ENCODE measurements at regions not wholly inside any gene's neighbourhood (a gene's known extent, or its start where the extent isn't known, plus 50 kb on each side); places are given as distances from the start of the nearest gene placed in this dataset.

- TF ChIP-seq GATA3 (IDR thresholded peaks at IDR 0.05; ENCODE audit: low read depth, low read length) (no peak), GATA2 (IDR thresholded peaks at IDR 0.05; ENCODE audit: low read depth, low read length) (no peak)
Observed at GRCh38 chr18:2191180-2191790, 380.0 kb downstream of the METTL4 start.

GRCh38 chr18:2192562-2192961, 378.7 kb downstream of the METTL4 start:
- TF ChIP-seq GATA3 (IDR thresholded peaks at IDR 0.05; ENCODE audit: low read depth, low read length) (no peak), GATA2 (IDR thresholded peaks at IDR 0.05; ENCODE audit: low read depth, low read length) (no peak)

GRCh38 chr18:2197946-2198345, 373.4 kb downstream of the METTL4 start:
- no peak for TF ChIP-seq GATA2 (IDR thresholded peaks at IDR 0.05; ENCODE audit: low read depth, low read length)
- TF ChIP-seq GATA3 (IDR thresholded peaks at IDR 0.05; ENCODE audit: low read depth, low read length), result no peak

GRCh38 chr18:2199060-2199459, 372.2 kb downstream of the METTL4 start:
- TF ChIP-seq GATA3 (IDR thresholded peaks at IDR 0.05; ENCODE audit: low read depth, low read length) (no peak), GATA2 (IDR thresholded peaks at IDR 0.05; ENCODE audit: low read depth, low read length) (no peak)

GRCh38 chr18:2201036-2201600, 370.2 kb downstream of the METTL4 start:
- TF ChIP-seq GATA3 (IDR thresholded peaks at IDR 0.05; ENCODE audit: low read depth, low read length) (no peak), GATA2 (IDR thresholded peaks at IDR 0.05; ENCODE audit: low read depth, low read length) (no peak)

- TF ChIP-seq GATA2 (IDR thresholded peaks at IDR 0.05; ENCODE audit: low read depth, low read length) (no peak), GATA3 (IDR thresholded peaks at IDR 0.05; ENCODE audit: low read depth, low read length) (no peak)
Observed at GRCh38 chr18:2204736-2205135, 366.6 kb downstream of the METTL4 start.

- TF ChIP-seq GATA2 (IDR thresholded peaks at IDR 0.05; ENCODE audit: low read depth, low read length) (no peak), GATA3 (IDR thresholded peaks at IDR 0.05; ENCODE audit: low read depth, low read length) (no peak)
Observed at GRCh38 chr18:2207294-2207693, 364.0 kb downstream of the METTL4 start.

- TF ChIP-seq GATA3 (IDR thresholded peaks at IDR 0.05; ENCODE audit: low read depth, low read length), result no peak
- TF ChIP-seq GATA2 (IDR thresholded peaks at IDR 0.05; ENCODE audit: low read depth, low read length), result no peak
Observed at GRCh38 chr18:2212598-2213205, 358.6 kb downstream of the METTL4 start.

GRCh38 chr18:2213905-2214304, 357.4 kb downstream of the METTL4 start:
- TF ChIP-seq GATA3 (IDR thresholded peaks at IDR 0.05; ENCODE audit: low read depth, low read length), result no peak
- no peak for TF ChIP-seq GATA2 (IDR thresholded peaks at IDR 0.05; ENCODE audit: low read depth, low read length)

GRCh38 chr18:2217356-2217755, 353.9 kb downstream of the METTL4 start:
- no peak for TF ChIP-seq GATA3 (IDR thresholded peaks at IDR 0.05; ENCODE audit: low read depth, low read length)
- TF ChIP-seq GATA2 (IDR thresholded peaks at IDR 0.05; ENCODE audit: low read depth, low read length), result no peak

- TF ChIP-seq GATA3 (IDR thresholded peaks at IDR 0.05; ENCODE audit: low read depth, low read length), result no peak
- TF ChIP-seq GATA2 (IDR thresholded peaks at IDR 0.05; ENCODE audit: low read depth, low read length), result no peak
Observed at GRCh38 chr18:2218101-2218500, 353.2 kb downstream of the METTL4 start.

- TF ChIP-seq GATA3 (IDR thresholded peaks at IDR 0.05; ENCODE audit: low read depth, low read length), result no peak
- no peak for TF ChIP-seq GATA2 (IDR thresholded peaks at IDR 0.05; ENCODE audit: low read depth, low read length)
Observed at GRCh38 chr18:2219706-2220105, 351.6 kb downstream of the METTL4 start.

- no peak for TF ChIP-seq GATA2 (IDR thresholded peaks at IDR 0.05; ENCODE audit: low read depth, low read length)
- TF ChIP-seq GATA3 (IDR thresholded peaks at IDR 0.05; ENCODE audit: low read depth, low read length), result no peak
Observed at GRCh38 chr18:2222270-2223185, 348.8 kb downstream of the METTL4 start.

- TF ChIP-seq GATA3 (IDR thresholded peaks at IDR 0.05; ENCODE audit: low read depth, low read length), result no peak
- TF ChIP-seq GATA2 (IDR thresholded peaks at IDR 0.05; ENCODE audit: low read depth, low read length), result no peak
Observed at GRCh38 chr18:2223449-2223848, 347.9 kb downstream of the METTL4 start.
